NCI-H2196 treated with DMSO at 0.1 percent for 48 hours (cell line): ENCODE measurements at regions not wholly inside any gene's neighbourhood (a gene's known extent, or its start where the extent isn't known, plus 50 kb on each side); places are given as distances from the start of the nearest gene placed in this dataset.
"Not testable (repeated sequence)": the region's sequence is repeated elsewhere in the genome, so short reads cannot be mapped to it uniquely, and the experiment has no call there.

Source experiments
- DNase-seq: peaks from one replicate; lab custom pipeline; 2025; ENCODE audit not compliant: unreplicated experiment; lab: John Stamatoyannopoulos, UW

- no peak for DNase-seq
Measured at GRCh38 chr6:11304946-11305345, 72.5 kb upstream of the NEDD9 start.

DNA sequence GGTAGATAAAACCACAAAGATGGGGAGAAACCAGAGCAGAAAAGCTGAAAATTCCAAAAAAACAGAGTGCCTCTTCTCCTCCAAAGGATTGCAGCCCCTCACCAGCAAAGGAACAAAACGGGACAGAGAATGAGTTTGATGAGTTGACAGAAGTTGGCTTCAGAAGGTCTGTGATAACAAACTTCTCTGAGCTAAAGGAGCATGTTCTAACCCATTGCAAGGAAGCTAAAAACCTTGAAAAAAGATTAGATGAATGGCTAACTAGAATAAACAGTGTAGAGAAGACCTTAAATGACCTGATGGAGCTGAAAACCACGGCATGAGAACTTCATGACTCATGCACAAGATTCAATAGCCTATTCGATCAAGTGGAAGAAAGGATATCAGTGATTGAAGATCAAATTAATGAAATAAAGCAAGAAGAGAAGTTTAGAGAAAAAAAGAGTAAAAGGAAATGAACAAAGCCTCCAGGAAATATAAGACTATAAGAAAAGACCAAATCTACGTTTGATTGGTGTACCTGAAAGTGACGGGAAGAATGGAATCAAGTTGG lies 67.5 kb upstream of the NEDD9 start:
- DNase-seq = not testable (repeated sequence)

DNA sequence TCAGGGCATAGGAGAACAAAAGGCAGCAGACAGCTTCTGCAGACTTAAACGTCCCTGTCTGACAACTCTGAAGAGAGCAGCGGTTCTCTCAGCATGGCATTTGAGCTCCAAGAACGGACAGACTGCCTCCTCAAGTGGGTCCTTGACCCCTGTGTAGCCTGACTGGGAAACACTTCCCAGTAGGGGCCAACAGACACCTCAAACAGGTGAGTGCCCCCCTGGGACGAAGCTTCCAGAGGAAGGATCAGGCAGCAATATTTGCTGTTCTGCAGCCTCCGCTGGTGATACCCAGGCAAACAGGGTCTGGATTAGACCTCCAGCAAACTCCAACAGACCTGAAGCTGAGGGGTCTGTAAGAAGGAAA lies 66.9 kb upstream of the NEDD9 start:
- not testable (repeated sequence) for DNase-seq

- no peak for DNase-seq
Measured at GRCh38 chr6:11298651-11299420, 66.4 kb upstream of the NEDD9 start.

DNA sequence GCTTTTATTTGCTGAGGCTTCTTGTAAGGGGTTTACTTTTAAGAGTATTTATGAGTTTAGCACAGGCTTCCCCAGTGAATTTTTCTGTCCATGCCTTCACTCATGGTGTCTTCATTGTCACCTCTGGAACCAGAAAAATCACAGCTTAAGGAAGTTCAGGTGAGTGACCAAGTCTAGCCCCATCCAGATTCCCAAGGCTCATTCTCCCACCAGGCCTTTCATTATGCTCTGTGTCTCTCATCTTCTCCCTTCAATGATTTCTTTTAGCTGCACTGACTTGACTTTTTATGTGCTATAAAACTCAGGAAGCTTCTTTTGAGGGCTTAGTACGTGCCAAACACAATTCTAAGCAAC lies 64.9 kb upstream of the NEDD9 start:
- DNase-seq = no peak

- DNase-seq = no peak
Measured at GRCh38 chr6:11296449-11297375, 64.2 kb upstream of the NEDD9 start.

DNA sequence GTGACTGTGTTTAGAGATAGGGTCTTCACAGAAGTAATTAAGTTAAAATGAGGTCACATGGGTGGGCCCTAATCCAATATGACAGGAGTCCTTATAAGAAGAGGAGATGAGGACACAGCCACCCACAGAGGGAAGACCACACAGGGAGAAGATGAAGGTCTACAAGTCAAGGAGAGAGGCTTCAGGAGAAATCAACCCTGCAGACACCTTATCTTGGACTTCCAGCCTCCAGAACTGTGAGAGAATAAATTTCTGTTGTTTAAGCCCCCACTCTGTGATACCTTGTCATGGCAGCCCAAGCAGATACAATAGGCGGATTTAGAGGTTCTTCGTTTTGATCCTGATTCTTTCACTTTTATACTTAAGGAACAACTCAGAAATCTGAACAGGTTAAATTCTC lies 63.5 kb upstream of the NEDD9 start:
- no peak for DNase-seq

GRCh38 chr6:11294228-11294627 lies 61.8 kb upstream of the NEDD9 start:
- DNase-seq = no peak

DNA sequence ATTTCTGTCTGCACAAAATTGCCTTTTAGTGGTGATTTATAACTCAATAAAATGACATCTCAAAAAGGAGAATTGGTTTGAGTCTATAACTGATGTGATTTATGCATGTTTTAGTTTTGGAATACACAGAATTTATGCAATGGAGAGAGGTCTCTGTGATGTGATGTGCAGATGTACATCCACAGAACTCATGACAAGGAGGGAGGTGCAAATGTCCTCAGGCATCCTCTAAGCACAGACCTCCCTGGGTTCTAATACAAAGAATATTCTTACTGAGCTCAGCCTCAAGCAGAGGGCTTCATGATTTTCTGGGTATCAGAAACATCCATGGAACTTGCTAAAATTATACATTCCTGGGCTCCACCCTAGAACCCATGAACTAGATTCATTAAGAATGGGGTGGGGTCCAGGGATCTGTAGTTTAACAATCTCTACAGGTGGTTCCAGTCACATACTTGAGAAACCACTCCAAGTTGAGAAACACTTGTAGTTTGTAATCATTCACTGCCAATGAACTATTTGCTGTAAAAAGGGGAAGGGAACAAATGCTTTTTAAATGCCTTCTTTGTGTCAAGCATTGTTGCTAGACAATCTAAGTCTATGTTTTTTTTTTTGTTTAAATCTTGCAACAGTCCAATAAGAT lies 60.2 kb upstream of the NEDD9 start:
- no peak for DNase-seq

DNA sequence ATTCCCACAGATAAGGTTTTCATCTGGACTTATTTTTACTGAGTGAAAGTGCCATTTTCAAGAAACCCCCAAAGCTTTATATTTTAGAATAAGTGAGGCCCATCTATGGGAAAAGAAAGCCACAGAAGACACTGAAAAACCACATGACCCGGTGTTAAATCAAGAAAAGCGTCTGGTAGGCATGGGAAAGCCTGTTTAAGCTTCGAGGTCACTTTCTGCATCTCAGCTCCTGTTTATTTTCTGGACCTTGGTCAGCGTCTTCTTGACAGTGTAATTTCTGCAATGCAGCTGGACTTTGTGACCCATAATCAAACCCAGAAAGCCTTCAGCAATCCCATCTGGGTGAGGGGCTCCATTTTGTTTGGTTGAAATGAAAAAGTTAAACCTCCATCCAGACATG lies 59.6 kb upstream of the NEDD9 start:
- no peak for DNase-seq

DNA sequence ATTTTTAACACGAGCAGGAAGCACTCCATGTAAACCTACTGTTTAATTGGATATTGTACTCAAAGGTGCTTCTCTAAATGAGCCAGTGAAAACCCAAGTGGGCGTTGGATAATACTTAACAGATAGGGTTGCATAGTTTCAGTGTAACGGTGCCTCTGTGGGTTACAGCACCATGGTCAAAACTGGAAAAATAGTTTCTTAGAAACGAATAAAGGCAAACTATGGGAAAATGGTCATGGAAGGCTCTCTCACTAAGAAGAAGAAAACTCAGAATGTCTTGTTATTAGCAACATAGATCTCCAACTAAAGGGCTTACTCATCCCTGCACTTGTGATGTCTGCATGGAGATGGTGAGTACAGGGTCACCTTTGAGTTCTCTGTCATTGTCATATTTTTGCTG lies 59.1 kb upstream of the NEDD9 start:
- DNase-seq = no peak

DNA sequence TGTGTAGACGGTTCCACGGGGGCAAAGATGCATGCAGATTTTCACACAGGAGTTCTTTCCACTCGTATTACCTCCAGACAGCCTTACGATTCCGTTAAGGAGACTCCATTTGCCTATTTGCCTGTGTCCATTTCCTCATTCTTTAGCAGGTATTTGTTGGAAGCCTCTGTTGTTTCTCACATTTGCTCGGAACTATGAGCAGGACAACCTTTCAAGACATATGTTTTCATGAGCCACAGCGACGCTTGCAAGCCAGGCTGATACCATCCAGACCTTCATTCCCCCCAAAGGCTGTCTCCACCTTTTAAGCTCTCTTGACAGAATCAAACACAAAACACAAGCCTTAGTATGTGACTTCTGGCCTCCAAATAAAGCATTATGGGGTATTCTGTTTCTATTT lies 57.6 kb upstream of the NEDD9 start:
- DNase-seq = no peak

DNA sequence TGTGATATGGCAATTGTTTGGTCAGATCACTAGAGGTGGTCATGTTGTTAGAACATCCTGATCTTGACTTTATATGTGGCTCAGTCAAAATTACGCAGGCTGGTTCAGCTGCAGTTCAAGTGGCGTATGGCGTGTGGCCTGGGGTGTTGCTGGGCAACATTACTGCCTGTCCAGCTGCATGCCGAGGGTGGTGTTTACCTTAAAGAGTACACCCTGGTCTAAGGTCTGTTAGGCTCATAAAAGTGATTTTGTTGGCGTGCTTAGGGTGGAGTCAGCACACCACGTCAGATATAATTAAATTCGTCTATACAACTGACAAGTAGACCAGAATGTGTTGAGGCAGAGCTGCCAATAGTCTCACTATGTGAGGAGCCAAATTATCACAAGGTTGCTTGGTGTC lies 55.6 kb upstream of the NEDD9 start:
- DNase-seq = peak; percentile 64

GRCh38 chr6:11284996-11285395 lies 52.5 kb upstream of the NEDD9 start:
- no peak for DNase-seq

DNA sequence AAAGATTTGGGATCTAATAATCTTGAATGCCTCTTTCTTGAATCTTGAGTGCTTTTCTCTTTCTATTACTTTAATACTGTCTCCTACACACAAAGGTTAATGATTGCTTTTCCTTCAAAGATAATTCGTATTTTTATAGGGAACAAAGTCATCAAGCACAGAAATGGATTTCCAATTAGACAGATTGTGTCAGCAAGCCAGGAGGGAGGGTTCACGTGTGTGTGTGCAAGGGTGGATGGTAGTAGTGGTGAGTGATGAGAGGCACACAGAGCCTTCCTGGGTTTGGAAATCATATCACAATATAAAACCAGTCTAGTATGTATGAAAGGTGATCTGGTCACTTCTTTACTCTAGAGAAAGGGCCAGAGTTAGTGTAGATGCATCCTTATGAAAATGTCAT lies 51.2 kb upstream of the NEDD9 start:
- no peak for DNase-seq

GRCh38 chr6:11282875-11283274 lies 50.4 kb upstream of the NEDD9 start:
- DNase-seq = no peak
